T-helper 2 cell treated with Interferon-gamma antibody and Interleukin-4, amounts not matched to agents 5 μg/mL and 100 μg/mL, for 36 hours (primary cell): ENCODE measurements at regions not wholly inside any gene's neighbourhood (a gene's known extent, or its start where the extent isn't known, plus 50 kb on each side); places are given as distances from the start of the nearest gene placed in this dataset.
"Not testable (repeated sequence)": the region's sequence is repeated elsewhere in the genome, so short reads cannot be mapped to it uniquely, and the experiment has no call there.

Experiments used
- DNase-seq: peaks from one replicate; pipeline ENCODE4 v3.0.0; 2021; ENCODE audit warnings: low spot score
- H3K27ac Mint-ChIP-seq: one replicate; pipeline ENCODE4 v1.8.0; 2021; ENCODE audit warnings: mild to moderate bottlenecking, mixed read lengths
- H3K27me3 Mint-ChIP-seq: one replicate; pipeline ENCODE4 v1.8.0; 2021; ENCODE audit warnings: low read depth, mixed read lengths
- H3K36me3 Mint-ChIP-seq: one replicate; pipeline ENCODE4 v1.8.0; 2021; ENCODE audit warnings: low read depth, mixed read lengths
- H3K4me1 Mint-ChIP-seq: one replicate; pipeline ENCODE4 v1.8.0; 2021; ENCODE audit warnings: low read depth, mixed read lengths
- H3K4me3 Mint-ChIP-seq: one replicate; pipeline ENCODE4 v1.8.0; 2022; ENCODE audit warnings: mild to moderate bottlenecking, moderate library complexity, mixed read lengths
- H3K9me3 Mint-ChIP-seq: one replicate; pipeline ENCODE4 v1.8.0; 2021; ENCODE audit warnings: mixed read lengths

DNA sequence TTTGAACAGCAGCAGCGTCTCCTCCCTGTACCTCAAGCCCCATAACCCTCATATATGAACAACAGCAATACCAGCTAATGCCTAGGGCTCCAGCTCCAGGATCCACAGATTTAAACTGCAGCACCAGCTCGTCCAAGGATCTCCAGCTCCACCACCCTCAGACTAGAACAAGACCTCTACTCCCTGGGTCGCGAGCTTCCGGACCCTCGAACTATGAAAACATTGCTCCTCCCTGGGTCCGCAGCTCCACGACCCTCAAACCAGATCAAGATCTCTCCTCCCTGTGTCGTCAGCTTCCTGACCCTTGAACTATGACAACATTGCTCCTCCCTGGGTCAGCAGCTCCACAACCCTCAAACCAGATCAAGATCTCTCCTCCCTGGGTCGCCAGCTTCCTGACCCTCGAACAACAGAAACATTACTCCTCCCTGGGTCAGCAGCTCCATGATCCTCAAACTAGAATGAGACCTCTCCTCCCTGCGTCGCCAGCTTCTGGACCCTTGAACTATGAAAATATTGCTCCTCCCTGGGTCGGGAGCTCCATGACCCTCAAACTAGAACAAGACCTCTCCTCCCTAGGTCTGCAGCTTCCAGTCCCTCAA, 339.0 kb upstream of the SULF2 start:
- Mint-ChIP-seq H3K4me1 (no peaks in the 10 kb centered on the region), H3K4me3 (no peak overlapping the region), H3K36me3 (no peaks in the 10 kb centered on the region), H3K27ac (no peak overlapping the region), H3K9me3 (no peaks in the 10 kb centered on the region), H3K27me3 (no peaks in the 10 kb centered on the region)
- no peak for DNase-seq

DNA sequence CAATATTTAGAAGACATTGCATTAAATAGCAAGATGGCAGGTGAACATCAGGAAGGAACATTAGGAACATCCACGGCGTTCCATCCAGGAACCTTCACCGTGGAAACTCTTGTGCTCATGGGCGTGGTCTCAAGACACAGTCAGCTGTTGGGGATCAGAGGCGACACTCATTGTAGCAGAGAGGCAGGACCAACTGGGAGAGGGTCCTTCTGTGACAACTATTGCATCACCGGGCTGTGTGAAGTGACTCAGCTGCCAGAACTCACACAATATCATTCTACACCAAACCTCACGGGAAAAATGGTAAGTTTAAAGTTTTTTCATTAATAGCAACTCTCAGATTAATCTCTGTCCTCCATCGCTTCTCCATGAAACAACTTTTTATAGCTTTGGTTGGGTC, 334.8 kb upstream of the SULF2 start:
- Mint-ChIP-seq H3K36me3 (no peaks in the 10 kb centered on the region), H3K4me1 (no peaks in the 10 kb centered on the region), H3K4me3 (no peak overlapping the region), H3K9me3 (no peaks in the 10 kb centered on the region), H3K27me3 (no peaks in the 10 kb centered on the region), H3K27ac (no peak overlapping the region)
- DNase-seq: no peak

DNA sequence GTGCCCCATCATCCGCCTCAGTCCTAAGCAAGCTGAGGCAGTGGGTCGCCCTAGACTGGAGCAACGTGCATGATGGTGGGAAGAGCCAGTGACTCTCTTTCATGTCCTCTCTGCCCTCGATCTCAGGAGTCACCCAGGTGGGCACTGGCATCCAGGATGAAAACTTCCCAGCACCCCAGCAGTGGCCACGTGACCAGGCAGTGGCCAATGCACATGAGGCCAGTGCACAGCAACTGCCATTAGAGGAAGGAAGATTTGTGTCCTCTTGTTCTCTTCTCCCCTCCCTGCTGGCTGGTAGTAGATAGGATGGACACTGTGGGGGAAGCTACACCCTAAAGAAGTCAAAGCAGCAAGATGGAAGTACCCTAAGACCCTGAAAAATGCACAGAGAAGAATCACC, 334.1 kb upstream of the SULF2 start:
- H3K27me3 Mint-ChIP-seq, H3K36me3 Mint-ChIP-seq, H3K4me3 Mint-ChIP-seq, H3K4me1 Mint-ChIP-seq, H3K9me3 Mint-ChIP-seq, DNase-seq, H3K27ac Mint-ChIP-seq: not testable (repeated sequence)

DNA sequence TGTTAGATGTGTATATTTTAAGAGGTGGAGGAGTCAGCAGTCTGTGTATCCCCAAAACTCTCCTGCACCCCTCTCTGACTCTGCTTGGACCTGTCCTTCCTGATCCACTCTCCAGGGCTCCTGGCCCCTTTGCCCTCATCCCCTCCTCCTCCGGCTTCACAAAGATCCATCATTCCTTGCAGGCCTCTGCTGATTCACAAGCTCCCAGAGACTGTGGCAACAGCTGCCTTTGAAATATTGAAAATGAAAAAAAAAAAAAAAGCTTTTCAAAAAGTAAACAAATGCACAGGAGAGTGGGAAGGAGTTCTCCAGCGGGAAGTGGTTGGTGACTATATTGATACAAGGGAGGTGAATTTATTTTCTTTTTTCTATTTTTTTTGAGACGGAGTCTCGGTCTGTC, 330.2 kb upstream of the SULF2 start:
- Mint-ChIP-seq H3K4me3 (no peak overlapping the region), H3K9me3 (no peaks in the 10 kb centered on the region), H3K27ac (no peak overlapping the region), H3K4me1 (no peaks in the 10 kb centered on the region), H3K36me3 (no peaks in the 10 kb centered on the region), H3K27me3 (no peaks in the 10 kb centered on the region)
- no peak for DNase-seq

DNA sequence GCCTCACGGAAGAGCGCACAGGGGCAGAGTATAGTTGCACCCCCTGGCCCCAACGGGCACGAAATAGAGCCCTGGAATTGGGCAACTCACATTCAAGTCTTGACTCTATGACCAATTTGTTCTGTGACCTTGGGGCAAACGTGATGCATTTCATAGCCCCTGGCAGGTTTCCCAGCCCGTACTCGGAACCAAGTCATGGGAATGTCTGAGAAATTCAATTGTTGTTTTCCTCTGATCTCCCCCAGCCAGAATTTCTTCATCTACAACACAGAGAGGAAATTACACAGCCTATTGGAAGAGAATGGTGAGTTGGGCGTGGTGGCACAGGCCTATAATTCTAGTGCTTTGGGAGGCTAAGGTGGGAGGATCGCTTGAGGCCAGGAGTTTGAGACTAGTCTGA, 322.3 kb upstream of the SULF2 start:
- Mint-ChIP-seq H3K27me3 (no peaks in the 10 kb centered on the region), H3K9me3 (no peaks in the 10 kb centered on the region), H3K4me1 (no peaks in the 10 kb centered on the region), H3K36me3 (no peaks in the 10 kb centered on the region), H3K4me3 (no peak overlapping the region), H3K27ac (no peak overlapping the region)
- no peak for DNase-seq

DNA sequence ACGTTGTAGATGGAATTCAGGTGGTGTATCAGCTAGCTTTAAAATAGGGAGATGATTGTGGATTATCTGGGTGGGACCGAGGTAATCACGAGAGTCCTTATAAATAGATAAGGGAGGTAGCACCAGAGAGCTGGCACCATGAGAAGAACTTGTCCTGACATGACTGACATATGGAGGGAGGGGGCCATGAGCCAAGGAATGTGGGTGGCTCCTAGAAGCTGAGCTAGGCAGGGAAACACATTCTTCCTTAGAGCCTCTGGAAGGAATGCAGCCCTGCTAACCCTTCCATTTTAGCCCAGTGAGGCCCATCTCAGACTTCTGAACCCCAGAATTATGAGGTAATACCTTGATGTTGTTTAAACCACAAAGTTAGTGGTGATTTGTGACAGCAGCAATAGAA, 321.1 kb upstream of the SULF2 start:
- H3K27ac Mint-ChIP-seq: no peak overlapping the region
- no peak overlapping the region for H3K4me3 Mint-ChIP-seq
- no peaks in the 10 kb centered on the region for H3K9me3 Mint-ChIP-seq
- no peaks in the 10 kb centered on the region for H3K27me3 Mint-ChIP-seq
- no peaks in the 10 kb centered on the region for H3K4me1 Mint-ChIP-seq
- H3K36me3 Mint-ChIP-seq: no peaks in the 10 kb centered on the region
- no peak for DNase-seq

DNA sequence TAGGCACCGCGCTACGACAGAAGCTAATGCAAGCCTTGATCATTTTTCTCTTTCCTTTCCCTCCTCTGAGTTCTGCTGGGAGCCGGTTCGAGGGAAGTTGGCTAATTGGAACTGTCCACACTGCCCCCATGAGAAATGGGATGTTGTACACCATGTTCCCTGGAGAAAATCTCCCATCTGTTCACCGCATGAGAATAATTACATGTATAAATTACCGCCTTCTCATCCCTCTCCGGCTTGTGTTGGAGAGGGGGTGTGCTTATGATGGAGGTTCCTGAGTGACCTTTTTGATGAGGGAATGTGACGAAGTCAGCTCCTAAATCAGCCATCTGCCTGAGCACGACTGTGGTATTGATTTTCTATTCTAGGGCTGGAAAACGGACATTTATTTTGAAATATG, 320.2 kb upstream of the SULF2 start:
- H3K4me1 Mint-ChIP-seq: no peaks in the 10 kb centered on the region
- H3K27me3 Mint-ChIP-seq: no peaks in the 10 kb centered on the region
- no peak overlapping the region for H3K27ac Mint-ChIP-seq
- H3K36me3 Mint-ChIP-seq: no peaks in the 10 kb centered on the region
- H3K9me3 Mint-ChIP-seq: no peaks in the 10 kb centered on the region
- DNase-seq: no peak
- no peak overlapping the region for H3K4me3 Mint-ChIP-seq

DNA sequence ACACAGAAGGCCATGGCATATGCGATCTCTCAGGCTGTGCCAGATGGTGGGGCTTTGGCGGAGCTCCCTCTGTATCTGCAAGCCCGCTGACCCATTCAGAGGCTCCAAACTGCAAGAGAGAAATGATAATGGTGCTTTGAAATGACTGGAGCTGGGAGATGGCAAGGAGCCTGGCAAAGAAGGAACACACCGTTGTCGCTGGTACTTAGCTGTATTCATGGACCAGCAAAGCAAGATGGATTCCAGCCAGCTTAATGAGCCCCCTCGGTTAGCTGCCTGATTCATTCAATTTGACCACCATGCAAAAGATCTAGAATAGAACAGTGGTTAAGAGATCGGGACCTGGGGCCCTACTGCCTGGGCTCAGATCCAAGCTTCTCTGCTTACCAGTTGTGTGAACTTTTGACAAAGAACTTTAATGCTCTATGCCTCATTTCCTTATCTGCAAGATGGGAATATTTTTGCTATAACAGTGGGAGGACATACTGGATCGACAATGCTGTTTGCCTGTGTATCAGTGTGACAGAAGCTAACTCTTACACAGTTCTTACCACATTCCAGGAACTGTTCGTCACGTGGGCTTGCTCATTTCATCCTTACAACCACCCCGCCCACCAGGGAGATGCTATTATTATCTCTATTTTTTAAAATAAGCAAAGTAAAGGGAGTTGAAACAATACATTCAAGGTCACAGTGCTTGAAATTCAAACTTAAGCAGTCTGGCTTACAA, 317.8 kb upstream of the SULF2 start:
- Mint-ChIP-seq H3K4me3 (no peak overlapping the region), H3K4me1 (no peaks in the 10 kb centered on the region), H3K9me3 (no peaks in the 10 kb centered on the region), H3K27ac (no peak overlapping the region), H3K27me3 (no peaks in the 10 kb centered on the region), H3K36me3 (no peaks in the 10 kb centered on the region)
- DNase-seq: no peak

DNA sequence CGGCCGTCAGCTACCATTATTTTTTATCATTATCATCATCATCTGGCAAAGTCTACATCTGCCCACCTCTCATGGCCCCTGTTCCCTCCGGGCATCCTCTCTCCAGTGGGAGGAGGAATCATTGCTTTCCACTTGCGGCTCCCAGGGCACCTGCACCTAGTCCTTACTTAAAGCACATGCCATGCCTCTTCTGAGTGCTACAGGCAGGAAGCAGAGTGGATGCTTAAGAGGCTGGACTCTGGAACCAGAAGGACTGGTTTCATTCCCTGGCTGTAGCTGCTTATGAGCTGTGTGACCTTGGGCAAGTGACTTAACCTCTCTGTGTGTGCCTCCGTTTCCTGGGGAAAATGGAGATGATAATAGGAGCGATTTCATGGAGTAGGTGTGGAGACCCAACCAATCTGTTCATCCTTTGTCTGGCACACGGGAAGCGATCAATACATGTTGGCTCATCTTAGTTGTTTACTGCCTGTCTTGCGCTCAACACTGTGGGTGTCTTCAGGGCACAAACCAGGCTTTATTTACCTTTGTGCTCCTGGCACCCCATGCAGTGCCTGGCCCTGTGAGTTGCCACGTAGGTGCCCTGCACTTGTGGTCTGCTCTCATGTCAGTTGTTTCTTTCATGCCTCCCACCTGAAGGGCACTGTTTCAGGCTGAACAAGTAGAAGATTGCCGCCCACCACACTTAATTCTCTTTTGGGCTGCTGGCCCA, 317.0 kb upstream of the SULF2 start:
- H3K27me3 Mint-ChIP-seq: no peaks in the 10 kb centered on the region
- no peak overlapping the region for H3K27ac Mint-ChIP-seq
- H3K9me3 Mint-ChIP-seq: no peaks in the 10 kb centered on the region
- no peak for DNase-seq
- H3K4me3 Mint-ChIP-seq: no peak overlapping the region
- H3K4me1 Mint-ChIP-seq: no peaks in the 10 kb centered on the region
- H3K36me3 Mint-ChIP-seq: no peaks in the 10 kb centered on the region

DNA sequence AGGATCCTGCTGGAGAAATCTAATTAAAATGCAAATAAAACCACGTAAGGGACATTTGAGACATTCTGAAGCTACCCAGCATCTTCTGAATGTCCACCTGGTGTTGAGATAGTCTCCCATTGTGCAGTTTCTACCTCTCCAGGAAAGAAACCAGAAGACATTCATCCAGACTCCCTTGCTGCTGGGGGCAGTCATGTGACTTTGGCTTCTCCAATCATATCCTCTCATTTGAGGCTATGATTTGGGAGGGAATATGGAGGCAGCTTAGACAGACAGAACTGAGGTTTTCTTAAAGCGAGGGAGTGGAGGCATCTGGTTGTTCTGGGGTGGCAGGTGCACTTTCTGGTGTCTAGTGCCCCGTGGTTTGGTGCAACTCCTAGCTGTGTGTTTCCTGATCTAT, 315.2 kb upstream of the SULF2 start:
- H3K4me1 Mint-ChIP-seq: no peaks in the 10 kb centered on the region
- H3K4me3 Mint-ChIP-seq: no peak overlapping the region
- H3K36me3 Mint-ChIP-seq: no peaks in the 10 kb centered on the region
- no peak for DNase-seq
- no peaks in the 10 kb centered on the region for H3K27me3 Mint-ChIP-seq
- H3K27ac Mint-ChIP-seq: no peak overlapping the region
- no peaks in the 10 kb centered on the region for H3K9me3 Mint-ChIP-seq

DNA sequence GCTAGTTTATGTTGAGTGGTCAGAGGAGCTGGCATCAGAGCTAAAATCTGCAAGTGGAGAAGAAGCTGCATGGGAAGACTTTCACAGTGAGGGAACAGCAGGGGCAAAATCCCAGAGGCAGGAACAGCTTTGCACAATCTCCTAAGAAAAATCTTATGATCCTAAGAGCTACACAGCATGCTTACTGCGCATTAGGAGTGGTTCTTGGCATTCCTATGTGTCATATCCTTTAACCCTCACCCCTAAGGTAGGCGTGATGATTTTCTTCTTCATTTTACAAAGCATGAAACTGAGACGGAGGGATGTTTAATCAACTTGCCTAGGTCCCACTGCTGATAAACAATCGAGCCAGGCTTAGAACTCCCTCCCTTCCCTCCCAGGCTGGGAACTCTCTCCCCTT, 313.6 kb upstream of the SULF2 start:
- Mint-ChIP-seq H3K36me3 (no peaks in the 10 kb centered on the region), H3K4me1 (no peaks in the 10 kb centered on the region), H3K9me3 (no peaks in the 10 kb centered on the region), H3K4me3 (no peak overlapping the region), H3K27me3 (no peaks in the 10 kb centered on the region), H3K27ac (no peak overlapping the region)
- no peak for DNase-seq

DNA sequence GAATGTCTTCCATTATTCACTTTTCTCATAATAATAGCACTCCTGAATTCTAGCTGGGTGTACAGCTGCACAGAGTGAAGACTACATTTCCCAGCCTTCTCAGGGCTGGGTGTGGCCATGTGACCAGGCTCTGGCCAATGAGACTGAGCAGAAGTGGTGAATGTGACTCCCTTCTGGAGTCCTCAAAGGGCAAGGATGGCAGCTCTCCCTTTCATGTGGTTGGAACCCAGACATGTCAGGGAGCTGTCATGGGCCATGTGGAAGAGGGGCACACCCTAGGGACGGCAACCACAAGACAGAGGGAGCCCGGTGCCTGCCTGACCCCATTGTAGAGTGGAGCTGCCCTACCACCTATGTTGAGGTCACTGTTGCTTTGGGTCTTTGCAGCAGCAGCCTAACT, 312.8 kb upstream of the SULF2 start:
- DNase-seq: no peak
- no peaks in the 10 kb centered on the region for H3K9me3 Mint-ChIP-seq

DNA sequence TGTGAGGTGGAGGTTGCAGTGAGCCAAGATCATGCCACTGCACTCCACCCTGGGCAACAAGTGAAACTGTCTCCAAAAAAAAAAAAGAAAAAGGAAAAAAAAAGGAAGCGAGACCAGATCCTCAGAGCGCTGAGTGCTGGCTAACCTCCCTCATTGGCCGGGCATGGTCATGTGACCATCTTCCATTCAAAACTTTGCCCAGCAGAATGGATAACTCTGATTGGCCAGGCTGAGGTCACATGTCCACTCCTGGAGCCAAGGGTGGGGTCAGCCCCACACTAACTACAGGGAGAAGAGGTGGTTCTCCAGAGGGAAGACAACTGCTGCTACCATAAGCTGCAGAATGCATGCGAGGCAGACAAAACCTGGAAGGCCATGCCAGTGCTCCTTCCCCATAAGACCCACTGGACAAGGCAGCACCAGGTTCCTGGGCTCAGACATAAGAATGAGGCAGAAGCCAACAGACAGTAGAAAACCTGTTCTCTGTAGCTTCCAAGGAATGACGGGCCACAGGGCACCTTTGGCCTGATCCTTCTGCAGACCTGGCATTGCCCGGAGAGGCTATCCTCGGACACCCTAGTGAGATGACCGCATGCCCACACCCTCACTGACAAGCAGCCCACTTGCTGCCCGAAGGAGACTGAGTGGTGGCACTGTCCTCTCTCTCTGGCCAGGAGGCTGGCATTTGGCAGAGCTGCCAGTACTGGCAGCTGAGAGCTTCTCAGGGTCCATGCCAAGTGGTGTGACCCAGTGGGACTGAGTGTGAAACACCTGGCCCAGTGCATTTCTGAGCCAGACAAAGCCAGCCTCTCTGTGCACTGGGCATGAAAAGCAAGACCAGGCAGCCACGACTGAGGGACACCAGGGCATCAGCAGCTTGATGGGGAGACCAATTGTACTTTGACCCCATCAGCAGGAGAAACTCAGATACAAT, 311.9 kb upstream of the SULF2 start:
- no peak overlapping the region for H3K27ac Mint-ChIP-seq
- no peaks in the 10 kb centered on the region for H3K9me3 Mint-ChIP-seq
- no peaks in the 10 kb centered on the region for H3K4me1 Mint-ChIP-seq
- H3K36me3 Mint-ChIP-seq: no peaks in the 10 kb centered on the region
- H3K4me3 Mint-ChIP-seq: no peak overlapping the region
- H3K27me3 Mint-ChIP-seq: no peaks in the 10 kb centered on the region
- DNase-seq: no peak

More for the DNA sequence above, 312.8 kb upstream of the SULF2 start:
- Mint-ChIP-seq H3K36me3 (no peaks in the 10 kb centered on the region), H3K27me3 (no peaks in the 10 kb centered on the region), H3K4me1 (no peaks in the 10 kb centered on the region), H3K27ac (no peak overlapping the region), H3K4me3 (no peak overlapping the region)
